IMR-90 (cell line): ENCODE measurements at regions not wholly inside any gene's neighbourhood (a gene's known extent, or its start where the extent isn't known, plus 50 kb on each side); places are given as distances from the start of the nearest gene placed in this dataset.
"Not testable (repeated sequence)": the region's sequence is repeated elsewhere in the genome, so short reads cannot be mapped to it uniquely, and the experiment has no call there.

ENCODE experiments used
- ATAC-seq: fragments of 200-7000 bp; cut with Tn5 transposase; 2 replicates; pipeline ENCODE4 v1.9.1; 2020; ENCODE audit warnings: low read depth, mild to moderate bottlenecking, moderate library complexity
- BruUV-seq: library from RNA; stranded (reverse); fragments of 400-500 nt; replicated peaks from 2 replicates; lab custom pipeline; 2021; lab: Mats Ljungman, UMichigan
- CTCF ChIA-PET: fragments of 300-600 bp; formaldehyde crosslinking; extraction: SDS; loops from one replicate; lab custom pipeline; 2021; ENCODE audit warnings: antibody characterized with exemption; lab: Yijun Ruan, JAX
- POLR2A ChIA-PET: fragments of 300-600 bp; sonication (Branson Sonifier 250); formaldehyde crosslinking; loops from one replicate; lab custom pipeline; 2022; ENCODE audit warnings: antibody characterized with exemption; ENCODE audit not compliant: unreplicated experiment; lab: Charles Lee
- DNase-seq: peaks from one replicate; pipeline ENCODE4 v3.0.0; 2013
- H2AFZ ChIP-seq: replicated peaks from 2 replicates; pipeline ENCODE3; 2013; ENCODE audit warnings: low read length, mild to moderate bottlenecking; ENCODE audit not compliant: poor library complexity
- H2AK5ac ChIP-seq: 2 replicates; pipeline ENCODE4 v1.6.1; 2013; ENCODE audit warnings: low read depth, low read length, inconsistent platforms
- H2AK9ac ChIP-seq: replicated peaks from 2 replicates; pipeline ENCODE3; 2013; ENCODE audit warnings: mild to moderate bottlenecking, low read depth, low read length, moderate library complexity; ENCODE audit not compliant: poor library complexity
- H2BK120ac ChIP-seq: 2 replicates; pipeline ENCODE4 v1.6.1; 2013; ENCODE audit warnings: low read depth, low read length, inconsistent platforms
- H2BK15ac ChIP-seq: 3 replicates; pipeline ENCODE4 v1.6.1; 2013; ENCODE audit warnings: low read depth, low read length, inconsistent platforms
- H2BK20ac ChIP-seq: 2 replicates; pipeline ENCODE4 v1.6.1; 2013; ENCODE audit warnings: low read depth, mild to moderate bottlenecking, inconsistent platforms, low read length, moderate library complexity
- H2BK5ac ChIP-seq: 2 replicates; pipeline ENCODE4 v1.6.1; 2013; ENCODE audit warnings: mild to moderate bottlenecking, low read depth, low read length, inconsistent platforms; ENCODE audit not compliant: poor library complexity, severe bottlenecking
- H3K14ac ChIP-seq: replicated peaks from 2 replicates; pipeline ENCODE4 v1.6.1; 2013; ENCODE audit warnings: low read depth, low read length, inconsistent platforms
- H3K18ac ChIP-seq: 2 replicates; pipeline ENCODE4 v1.6.1; 2013; ENCODE audit warnings: low read depth, low read length, control low read depth
- H3K23ac ChIP-seq: 2 replicates; pipeline ENCODE4 v1.6.1; 2013; ENCODE audit warnings: low read depth, low read length, inconsistent platforms
- H3K27ac ChIP-seq: 2 replicates; pipeline ENCODE4 v1.5.1; 2013; ENCODE audit warnings: mild to moderate bottlenecking, control low read depth, low read length; ENCODE audit not compliant: insufficient read depth
- H3K27me3 ChIP-seq: 2 replicates; pipeline ENCODE4 v1.6.1; 2013; ENCODE audit warnings: low read length; ENCODE audit not compliant: control insufficient read depth, insufficient read depth
- H3K36me3 ChIP-seq: 2 replicates; pipeline ENCODE4 v1.6.1; 2013; ENCODE audit warnings: low read length, mixed read lengths; ENCODE audit not compliant: control insufficient read depth, insufficient read depth
- H3K4ac ChIP-seq: 2 replicates; pipeline ENCODE4 v1.6.1; 2013; ENCODE audit warnings: low read depth, low read length, inconsistent platforms
- H3K4me1 ChIP-seq: 2 replicates; pipeline ENCODE4 v1.6.1; 2013; ENCODE audit warnings: low read length, mixed read lengths; ENCODE audit not compliant: control insufficient read depth, insufficient read depth
- H3K4me2 ChIP-seq: 2 replicates; pipeline ENCODE4 v1.6.1; 2013; ENCODE audit warnings: low read depth, mild to moderate bottlenecking, control low read depth, low read length, moderate library complexity
- H3K4me3 ChIP-seq: 2 replicates; pipeline ENCODE4 v1.5.1; 2013; ENCODE audit warnings: low read depth, mild to moderate bottlenecking, control low read depth, low read length, moderate library complexity; ENCODE audit not compliant: insufficient read depth
- H3K56ac ChIP-seq: 2 replicates; pipeline ENCODE4 v1.6.1; 2013; ENCODE audit warnings: low read length, inconsistent platforms; ENCODE audit not compliant: insufficient read depth; ENCODE audit errors: extremely low read depth
- H3K79me1 ChIP-seq, 2 experiments: 2 replicates each; pipeline ENCODE4 v1.6.1; 2013; ENCODE audit warnings: low read length in 2 of 2, inconsistent platforms in 1 of 2, low read depth in 1 of 2
- H3K9ac ChIP-seq: 2 replicates; pipeline ENCODE4 v1.6.1; 2013; ENCODE audit warnings: low read depth, low read length, control low read depth
- H3K9me1 ChIP-seq: 2 replicates; pipeline ENCODE4 v1.6.1; 2013; ENCODE audit warnings: low read length, inconsistent platforms; ENCODE audit not compliant: insufficient read depth
- H3K9me3 ChIP-seq: 2 replicates; pipeline ENCODE4 v1.6.1; 2013; ENCODE audit warnings: low read length; ENCODE audit not compliant: control insufficient read depth, insufficient read depth
- H4K20me1 ChIP-seq: 2 replicates; pipeline ENCODE4 v1.6.1; 2013; ENCODE audit warnings: low read length, inconsistent platforms; ENCODE audit not compliant: insufficient read depth
- H4K5ac ChIP-seq: 2 replicates; pipeline ENCODE4 v1.6.1; 2013; ENCODE audit warnings: mild to moderate bottlenecking, low read depth, low read length, control low read depth
- H4K8ac ChIP-seq, 2 experiments: 2 replicates each; pipeline ENCODE4 v1.6.1; 2013; ENCODE audit warnings: low read depth in 2 of 2, low read length in 2 of 2, control low read depth in 1 of 2, inconsistent platforms in 1 of 2
- H4K91ac ChIP-seq: 2 replicates; pipeline ENCODE4 v1.6.1; 2013; ENCODE audit warnings: low read depth, low read length, inconsistent platforms; ENCODE audit not compliant: insufficient read depth
- FOS ChIP-seq: fragments of 150-350 bp; IDR thresholded peaks from 2 replicates; pipeline ENCODE4 v1.6.1; 2016; ENCODE audit warnings: low read depth, low read length
- NFE2L2 ChIP-seq: fragments of 150-350 bp; IDR thresholded peaks from 2 replicates; pipeline ENCODE4 v1.6.1; 2016; ENCODE audit warnings: low read depth, mild to moderate bottlenecking, low read length
- USF2 ChIP-seq: fragments of 150-350 bp; IDR thresholded peaks from 2 replicates; pipeline ENCODE4 v1.6.1; 2017; ENCODE audit warnings: mild to moderate bottlenecking, antibody characterized with exemption, low read length, low read depth
- WGBS, 2 experiments: methylation state at CpG; one replicate each; pipeline versions ENCODE4 v1.1.5 to v1.1.7; 2013; ENCODE audit warnings: missing lambda C conversion rate in 2 of 2; ENCODE audit not compliant: insufficient read length in 1 of 2; ENCODE audit errors: extremely low coverage in 2 of 2; 5-methylcytosine and 5-hydroxymethylcytosine counted together
- dilution Hi-C: fragments of 300-500 bp; cut with HindIII; formaldehyde crosslinking; loops from one replicate; pipeline ENCODE4 v1.14.3; 2018; ENCODE audit warnings: low sequenced_read_pairs; ENCODE audit not compliant: unreplicated experiment
- in situ Hi-C: fragments of 300-500 bp; cut with MboI; formaldehyde crosslinking; loops from 3 replicates; pipeline ENCODE4 v1.14.3; 2019; ENCODE audit warnings: low sequenced_read_pairs, inconsistent platforms, mixed read lengths
- intact Hi-C: fragments of 100-400 bp; cut with micrococcal nuclease; formaldehyde crosslinking; loops from 2 replicates; pipeline ENCODE4 v1.10.0; 2022

GRCh38 chr14:37711831-37712475 lies 116.5 kb downstream of the TTC6 start (continued):
- TF ChIP-seq NFE2L2 (no peak), USF2 (no peak), FOS (no peak)

- H3K27me3 ChIP-seq, DNase-seq, H3K23ac ChIP-seq, H4K20me1 ChIP-seq, H3K4me2 ChIP-seq, H3K9me1 ChIP-seq, H3K14ac ChIP-seq, intact Hi-C loops, in situ Hi-C loops, H3K18ac ChIP-seq, H2AK9ac ChIP-seq, H3K4ac ChIP-seq, H3K36me3 ChIP-seq, H4K5ac ChIP-seq, H2BK5ac ChIP-seq, dilution Hi-C loops, ATAC-seq, H2AK5ac ChIP-seq, H4K8ac ChIP-seq, H2BK120ac ChIP-seq, H3K4me1 ChIP-seq, H3K4me3 ChIP-seq, H2BK20ac ChIP-seq, CTCF ChIA-PET, BruUV-seq, H3K27ac ChIP-seq, H3K9ac ChIP-seq, POLR2A ChIA-PET, H3K56ac ChIP-seq, H2AFZ ChIP-seq, H2BK15ac ChIP-seq, H4K91ac ChIP-seq, H3K9me3 ChIP-seq, H3K79me1 ChIP-seq: not testable (repeated sequence)
- WGBS, 2 experiments = no CpG with 5 or more reads among the region's 3 CpGs
Measured at GRCh38 chr14:37712476-37712860, 117.0 kb downstream of the TTC6 start.
